Fibroblast of pulmonary artery (primary cell): ENCODE measurements at regions not wholly inside any gene's neighbourhood (a gene's known extent, or its start where the extent isn't known, plus 50 kb on each side); places are given as distances from the start of the nearest gene placed in this dataset.
A peak's percentile ranks its signal among the peaks of the same experiment; 100 is the strongest.

Experiments
- DNase-seq: peaks from one replicate; pipeline ENCODE4 v3.0.0-alpha.2; 2010; ENCODE audit warnings: low read depth
- H3K4me3 ChIP-seq: replicated peaks from 2 replicates; pipeline ENCODE4 v1.5.1; 2011; ENCODE audit warnings: low read depth, mild to moderate bottlenecking, control low read depth, low read length, moderate library complexity
- TF ChIP-seq, protein P1 (sequence below): IDR thresholded peaks from 2 replicates; pipeline ENCODE4 v1.5.1; 2011; ENCODE audit warnings: mild to moderate bottlenecking, control low read depth, low read length, inconsistent platforms; ENCODE audit errors: missing control alignments

DNA sequence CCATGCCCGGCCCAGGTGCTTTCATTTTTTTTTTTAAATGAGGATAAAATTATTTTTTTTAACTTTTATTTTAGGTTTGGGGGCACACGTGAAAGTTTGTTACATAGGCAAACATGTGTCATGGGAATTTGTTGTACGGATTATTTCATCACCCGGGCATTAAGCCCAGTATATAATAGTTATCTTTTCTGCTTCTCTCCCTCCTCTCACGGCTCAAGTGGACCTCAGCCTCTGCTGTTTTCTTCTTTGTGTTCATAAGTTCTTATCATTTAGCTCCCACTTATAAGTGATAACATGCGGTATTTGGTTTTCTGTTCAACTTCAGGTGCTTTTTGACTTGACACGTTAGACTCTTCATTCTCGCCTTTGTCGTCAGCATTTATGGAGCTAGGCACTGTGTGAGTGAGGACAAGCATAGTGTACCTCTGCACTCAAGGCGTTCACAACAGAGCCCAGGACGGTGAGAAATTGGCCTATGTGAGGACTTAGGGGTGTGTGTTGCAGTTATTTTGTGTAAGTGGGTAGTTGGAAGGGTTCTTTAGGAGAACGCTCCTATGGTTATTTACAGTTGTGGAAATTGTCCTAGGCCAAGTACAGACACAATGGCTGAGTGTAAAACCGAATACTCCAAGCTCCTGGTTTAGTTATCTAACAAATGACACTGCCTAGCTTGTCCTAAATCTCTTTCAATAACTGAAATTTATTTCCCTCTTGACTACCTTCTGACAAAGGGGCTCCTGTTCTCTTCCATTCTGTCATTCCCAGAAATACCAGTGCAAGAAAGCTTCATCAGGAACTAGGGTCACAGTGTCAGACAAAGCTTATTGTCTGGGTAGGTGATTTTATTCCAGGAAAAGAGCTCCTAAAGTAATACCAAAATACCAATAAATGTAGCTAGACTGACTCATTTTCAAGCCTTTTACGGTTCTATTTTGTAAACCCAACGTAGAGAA, 200.5 kb upstream of the PRICKLE1 start:
- peak; percentile 69 for DNase-seq
- no peak overlapping the region for H3K4me3 ChIP-seq
- TF ChIP-seq, protein P1, sequence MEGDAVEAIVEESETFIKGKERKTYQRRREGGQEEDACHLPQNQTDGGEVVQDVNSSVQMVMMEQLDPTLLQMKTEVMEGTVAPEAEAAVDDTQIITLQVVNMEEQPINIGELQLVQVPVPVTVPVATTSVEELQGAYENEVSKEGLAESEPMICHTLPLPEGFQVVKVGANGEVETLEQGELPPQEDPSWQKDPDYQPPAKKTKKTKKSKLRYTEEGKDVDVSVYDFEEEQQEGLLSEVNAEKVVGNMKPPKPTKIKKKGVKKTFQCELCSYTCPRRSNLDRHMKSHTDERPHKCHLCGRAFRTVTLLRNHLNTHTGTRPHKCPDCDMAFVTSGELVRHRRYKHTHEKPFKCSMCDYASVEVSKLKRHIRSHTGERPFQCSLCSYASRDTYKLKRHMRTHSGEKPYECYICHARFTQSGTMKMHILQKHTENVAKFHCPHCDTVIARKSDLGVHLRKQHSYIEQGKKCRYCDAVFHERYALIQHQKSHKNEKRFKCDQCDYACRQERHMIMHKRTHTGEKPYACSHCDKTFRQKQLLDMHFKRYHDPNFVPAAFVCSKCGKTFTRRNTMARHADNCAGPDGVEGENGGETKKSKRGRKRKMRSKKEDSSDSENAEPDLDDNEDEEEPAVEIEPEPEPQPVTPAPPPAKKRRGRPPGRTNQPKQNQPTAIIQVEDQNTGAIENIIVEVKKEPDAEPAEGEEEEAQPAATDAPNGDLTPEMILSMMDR, result no peak

DNA sequence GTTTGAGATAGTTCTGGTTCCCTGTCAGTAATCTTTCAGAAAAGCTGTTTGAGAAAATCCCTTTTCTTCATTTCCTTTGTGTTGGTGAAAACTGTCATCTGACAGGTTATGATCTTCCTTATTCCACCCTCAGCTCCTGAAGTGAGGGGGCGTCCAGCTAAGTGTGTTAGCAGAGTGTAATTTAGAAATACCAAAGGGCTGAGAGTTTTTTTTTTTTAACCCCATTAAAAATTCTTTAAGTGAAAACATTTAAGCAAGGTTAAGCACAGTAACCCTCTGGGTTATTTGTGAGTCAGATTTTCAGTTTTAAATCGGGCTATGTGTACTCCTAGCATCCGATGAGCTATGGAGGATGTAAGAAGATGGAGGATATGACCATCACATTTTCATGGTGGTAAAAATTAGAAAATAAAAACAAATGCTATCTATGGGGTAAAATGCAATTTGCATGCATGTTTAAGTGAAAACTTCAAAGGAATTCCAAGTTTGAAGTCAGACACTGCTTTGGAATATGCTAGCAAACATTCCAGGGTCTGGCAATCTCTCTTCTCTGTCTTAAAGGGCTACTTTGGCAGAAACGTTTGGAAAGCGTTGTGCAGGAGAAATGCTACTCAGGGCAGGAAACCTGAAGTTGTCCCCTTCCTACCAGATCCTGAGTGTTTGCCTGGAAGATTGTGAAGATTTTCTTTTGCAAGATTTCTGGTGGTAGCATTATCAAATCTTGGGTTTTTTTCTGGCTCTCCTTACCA, 197.0 kb upstream of the PRICKLE1 start:
- DNase-seq, result no peak
- no peak overlapping the region for H3K4me3 ChIP-seq
- TF ChIP-seq, protein P1, result no peak

DNA sequence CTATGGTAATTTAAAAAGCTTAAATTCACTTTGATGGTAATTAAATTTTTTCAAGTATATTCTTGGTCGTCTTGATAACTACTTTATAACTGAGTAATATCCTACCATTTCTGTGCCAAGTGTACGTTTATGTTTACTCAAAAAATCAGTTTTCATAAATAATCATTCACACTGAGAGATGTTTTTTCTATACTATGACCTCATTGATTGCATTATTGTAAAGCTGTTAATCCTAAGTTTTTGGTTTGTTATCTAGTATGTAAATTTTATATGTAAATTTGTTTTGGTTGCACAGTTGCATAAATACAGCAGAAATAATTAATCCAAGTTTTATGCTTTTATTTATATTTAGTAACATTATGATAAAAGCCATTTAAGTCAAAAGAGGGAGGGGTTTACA, 196.4 kb upstream of the PRICKLE1 start:
- TF ChIP-seq, protein P1, result no peak
- H3K4me3 ChIP-seq, result no peak overlapping the region
- no peak for DNase-seq

DNA sequence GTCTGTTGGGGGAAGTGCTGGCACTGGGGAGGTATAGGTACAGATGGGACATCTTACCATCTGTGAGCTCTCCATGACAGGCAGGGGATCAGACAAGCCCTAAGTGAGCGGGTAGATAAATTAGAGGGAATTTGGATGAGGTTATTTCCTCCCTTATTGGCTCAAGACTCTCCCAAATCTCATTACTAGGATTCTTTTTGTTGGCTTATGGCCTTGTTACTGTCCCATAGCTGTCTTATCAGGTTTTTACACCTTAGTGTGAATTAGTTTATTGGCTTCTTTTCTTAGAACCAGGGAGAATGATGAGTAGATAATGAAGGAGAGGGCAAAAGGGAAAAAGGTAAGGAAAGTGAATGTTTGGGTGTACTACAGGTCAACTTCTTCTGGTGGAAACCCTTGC, 191.1 kb upstream of the PRICKLE1 start:
- DNase-seq, result no peak

GRCh38 chr12:42779186-42779859, 189.8 kb upstream of the PRICKLE1 start:
- no peak overlapping the region for H3K4me3 ChIP-seq
- TF ChIP-seq, protein P1, result no peak
- peak; percentile 59 for DNase-seq

More for the DNA sequence above, 191.1 kb upstream of the PRICKLE1 start:
- H3K4me3 ChIP-seq, result no peak overlapping the region
- TF ChIP-seq, protein P1, result no peak

DNA sequence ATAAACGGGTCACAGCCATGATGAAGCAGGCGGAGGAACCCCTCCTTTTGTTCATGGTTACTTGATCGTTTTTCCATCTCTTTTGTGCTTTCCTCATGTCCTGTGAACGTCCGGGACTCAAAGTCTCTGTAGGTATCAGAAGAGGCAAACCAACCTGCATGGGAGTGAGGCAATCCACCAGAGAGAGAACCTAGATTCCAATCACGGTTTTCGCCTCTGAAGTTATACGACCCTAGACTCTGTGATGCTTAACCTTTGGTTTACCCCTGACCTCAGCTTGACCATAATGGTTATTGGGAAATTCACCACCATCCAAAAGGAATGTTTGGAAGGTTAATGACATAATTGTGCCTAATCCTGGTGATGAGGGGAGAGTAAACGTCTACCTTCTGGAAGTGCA, 186.8 kb upstream of the PRICKLE1 start:
- DNase-seq, result no peak
- TF ChIP-seq, protein P1, result no peak
- no peak overlapping the region for H3K4me3 ChIP-seq
